ENCODE measurements at regions not wholly inside any gene's neighbourhood (a gene's known extent, or its start where the extent isn't known, plus 50 kb on each side); places are given as distances from the start of the nearest gene placed in this dataset.
"Not testable (repeated sequence)": the region's sequence is repeated elsewhere in the genome, so short reads cannot be mapped to it uniquely, and the experiment has no call there.

DNA sequence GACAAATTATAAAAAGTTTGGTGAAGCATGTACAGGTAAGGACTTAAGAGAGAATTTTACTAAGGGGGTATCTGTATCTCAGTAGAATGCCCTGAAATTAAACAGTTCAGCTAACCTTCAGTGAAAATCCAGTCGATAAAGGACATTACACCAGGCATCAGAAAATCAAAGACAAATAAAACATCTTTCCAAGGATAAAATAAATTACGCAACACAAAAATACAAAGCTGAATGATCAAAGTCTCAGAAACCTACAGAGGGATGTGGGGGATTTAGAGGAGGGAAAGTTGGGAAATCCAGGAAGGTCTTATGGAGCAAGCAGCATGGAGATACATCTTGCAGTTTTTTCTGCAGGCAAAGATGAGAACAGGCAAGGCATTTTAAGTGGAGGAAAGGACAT, 384.1 kb downstream of the TNS1 start:
- no peak for DNase-seq

DNA sequence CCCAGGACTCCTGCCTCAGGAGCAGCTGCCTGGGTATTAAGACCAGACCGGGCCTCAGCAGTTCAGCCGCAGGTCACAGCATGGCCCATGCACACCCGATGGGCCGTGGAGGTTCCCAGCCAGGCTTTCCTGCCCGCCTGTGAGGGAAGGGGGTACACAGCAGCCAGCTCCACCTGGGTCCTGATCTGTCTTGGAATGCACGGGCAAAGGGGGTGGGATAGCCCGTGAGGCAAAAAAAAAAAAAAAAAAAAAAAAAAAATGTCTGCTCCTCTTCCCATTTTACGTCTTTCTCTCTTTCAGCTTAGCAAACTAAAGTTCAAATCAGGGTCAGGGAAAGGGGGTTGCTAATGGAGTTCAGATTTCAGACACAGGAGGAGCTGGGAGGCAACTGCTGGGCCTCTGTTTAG, 385.2 kb downstream of the TNS1 start:
- DNase-seq = no peak

DNA sequence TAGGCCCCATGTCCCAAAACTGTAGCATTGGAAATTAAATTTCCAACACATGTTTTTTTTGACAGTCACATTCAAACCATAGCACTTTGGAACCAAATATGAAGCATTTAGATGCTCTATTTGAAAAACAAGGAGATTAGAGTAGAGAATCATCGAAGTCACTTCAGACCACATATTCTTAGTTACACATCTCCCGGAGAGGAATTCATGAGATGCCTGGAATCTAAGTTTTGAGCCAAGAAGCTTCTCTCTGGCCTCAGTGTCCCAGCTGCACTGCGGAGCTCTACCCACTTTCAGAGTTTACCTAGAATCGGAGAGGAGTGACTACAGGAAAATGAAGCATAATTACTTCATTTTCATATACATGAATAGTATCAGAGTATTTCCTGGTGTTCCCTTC, 385.9 kb downstream of the TNS1 start:
- no peak for DNase-seq

DNA sequence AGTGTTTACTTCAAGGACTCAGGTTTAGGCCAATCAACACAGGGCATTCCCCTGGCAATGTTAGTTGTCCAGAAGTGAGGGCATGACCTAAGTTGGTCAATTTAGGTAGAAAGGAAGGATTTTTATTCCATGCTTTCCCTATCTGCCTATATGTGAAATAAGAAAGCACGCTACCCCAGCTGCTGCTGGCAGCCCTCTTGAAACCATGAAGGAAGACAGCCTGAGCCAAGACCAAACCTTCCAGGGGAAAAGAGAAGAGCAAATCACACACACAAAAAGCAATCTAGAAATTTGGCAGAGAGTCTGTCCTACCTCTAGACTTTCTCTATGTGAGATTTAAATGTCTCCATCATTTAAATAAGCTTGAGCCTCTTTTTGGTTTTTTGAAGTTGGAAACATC, 387.6 kb downstream of the TNS1 start:
- no peak for DNase-seq

DNA sequence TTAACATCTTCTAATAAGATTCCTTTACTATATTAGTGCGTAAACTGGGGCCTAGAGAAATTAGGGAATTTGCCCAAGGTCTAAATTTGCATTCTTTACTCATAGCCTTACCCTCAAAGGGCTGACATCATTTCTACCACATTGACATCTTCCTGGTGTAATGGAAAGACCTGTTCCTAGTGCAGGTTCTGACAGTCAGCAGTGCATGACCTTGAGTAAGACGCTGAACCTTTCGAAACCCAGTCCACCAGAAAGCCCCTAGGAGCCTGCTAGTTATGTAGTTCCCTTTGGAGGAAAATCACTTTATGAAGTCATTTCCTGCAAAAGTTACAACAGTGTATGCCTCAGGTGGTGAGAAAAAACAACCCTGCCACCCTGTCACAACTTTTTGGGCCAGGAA, 388.3 kb downstream of the TNS1 start:
- no peak for DNase-seq

DNA sequence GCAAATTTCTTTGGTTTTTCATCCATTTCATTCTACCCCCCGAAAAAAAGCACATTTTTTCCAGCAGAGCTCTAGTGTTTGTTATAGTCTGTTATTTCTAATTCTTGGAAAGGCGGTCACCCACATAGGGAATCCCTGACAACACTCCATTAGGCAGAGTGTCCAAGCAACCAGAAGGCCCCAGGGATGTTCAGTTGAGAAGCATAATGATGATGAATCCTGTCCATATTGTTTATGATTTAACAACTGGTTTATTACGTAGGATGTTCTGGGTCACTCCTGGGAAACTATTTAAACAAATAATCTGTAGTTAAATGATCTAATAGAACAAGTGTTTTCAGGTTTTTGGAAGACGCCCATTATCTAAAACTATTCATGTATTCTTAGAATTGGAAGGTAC, 388.7 kb downstream of the TNS1 start:
- DNase-seq = no peak

DNA sequence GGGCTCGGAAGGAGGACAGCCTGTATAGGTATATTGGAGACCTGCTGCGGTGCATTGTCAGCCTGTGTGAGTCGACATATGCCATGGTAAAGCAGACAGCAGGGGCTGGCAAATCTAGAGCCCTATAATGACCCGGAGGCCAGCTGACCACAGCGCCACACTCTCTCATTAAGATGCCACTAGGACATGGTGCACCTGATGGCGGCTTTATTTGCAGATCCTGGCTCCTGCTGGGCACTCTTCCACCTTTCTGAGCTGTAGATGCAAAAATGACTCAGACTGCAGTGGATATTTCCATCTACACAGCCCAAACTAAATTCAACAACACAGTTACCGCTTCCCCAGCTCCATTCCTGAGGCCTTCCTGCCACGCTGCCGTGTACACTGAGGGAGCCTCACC, 389.9 kb downstream of the TNS1 start:
- no peak for DNase-seq

DNA sequence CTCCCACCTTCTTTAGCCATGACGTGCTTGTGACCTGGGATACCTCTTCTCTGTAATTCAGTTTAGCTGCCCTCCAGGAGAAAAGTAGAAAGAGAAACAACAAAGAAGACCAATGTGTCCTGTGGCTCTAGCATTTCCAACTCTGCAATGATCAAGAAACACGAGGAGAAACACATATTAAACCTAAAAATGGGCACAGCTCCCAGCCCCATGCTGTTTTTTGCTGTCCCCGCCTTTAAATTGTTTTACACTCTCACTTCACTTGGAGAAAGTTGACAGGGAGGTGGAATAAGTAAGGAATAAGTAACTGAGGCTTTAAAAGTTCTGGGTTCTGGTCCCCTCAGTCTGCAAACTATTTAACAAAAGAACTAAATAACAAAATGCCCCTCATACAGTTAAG, 390.6 kb downstream of the TNS1 start:
- DNase-seq = no peak

DNA sequence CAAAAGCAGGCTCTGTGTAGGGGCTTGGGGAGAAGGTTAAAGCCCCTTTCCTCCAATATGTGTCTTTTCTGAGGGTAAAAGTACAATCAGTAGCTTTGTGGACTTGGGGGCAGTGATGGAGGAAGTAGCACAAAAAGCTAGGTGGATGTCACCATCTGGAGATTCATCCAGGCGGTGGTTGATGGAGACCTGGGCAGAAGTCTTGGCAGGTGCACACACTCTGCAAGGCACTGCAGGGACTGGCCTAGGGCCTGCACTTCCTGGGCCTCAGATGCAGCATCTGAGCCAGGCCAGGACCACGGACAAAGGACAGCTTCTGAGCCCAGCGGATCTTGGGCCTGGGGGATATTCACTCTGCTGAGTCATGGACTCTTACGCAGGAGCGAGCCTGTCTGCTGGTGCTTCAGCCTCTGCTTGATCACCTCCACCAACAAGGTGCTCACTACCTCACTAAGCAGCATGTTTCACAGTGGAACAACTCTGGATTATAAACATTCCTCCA, 391.1 kb downstream of the TNS1 start:
- peak; percentile 7 for DNase-seq

DNA sequence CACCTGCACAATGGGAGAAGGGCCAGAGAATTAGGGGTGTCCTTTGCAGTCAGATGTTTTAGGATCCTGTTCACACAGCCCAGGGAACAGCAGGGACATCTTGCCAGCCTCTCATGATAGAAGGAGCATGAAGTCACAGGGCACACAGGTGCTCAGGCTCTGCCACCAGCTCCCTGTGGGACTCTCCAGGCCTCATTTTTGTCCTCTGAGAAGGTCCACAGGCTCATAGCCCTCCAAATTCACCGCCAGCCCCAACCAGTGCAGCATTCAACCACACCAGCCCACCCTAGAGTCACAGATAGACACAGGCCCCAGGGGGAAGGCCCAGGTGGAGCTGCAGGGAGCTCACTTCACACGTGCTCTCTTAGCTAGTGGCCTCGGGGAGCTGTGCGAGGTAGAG, 391.7 kb downstream of the TNS1 start:
- peak; percentile 13 for DNase-seq

DNA sequence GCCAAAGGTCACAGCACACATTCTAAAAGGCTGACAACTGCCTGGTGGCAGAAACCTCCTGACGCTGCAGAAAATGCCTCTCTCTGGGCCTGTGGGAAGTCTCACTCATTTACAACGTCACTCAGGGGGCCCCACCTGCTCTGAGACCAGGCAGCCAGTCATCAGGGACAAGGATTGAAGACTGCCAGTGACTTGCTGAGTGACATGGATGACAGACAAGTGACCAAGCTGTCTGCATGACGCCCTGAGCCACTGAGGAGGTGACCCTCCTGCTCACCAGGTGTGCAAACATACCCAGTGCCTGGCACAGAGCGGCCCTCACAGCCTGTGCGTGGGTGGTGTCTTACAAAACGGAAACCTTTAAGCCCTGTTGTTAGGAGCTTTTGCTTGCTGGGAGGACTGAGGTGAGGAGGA, 392.4 kb downstream of the TNS1 start:
- peak; percentile 93 for DNase-seq

DNA sequence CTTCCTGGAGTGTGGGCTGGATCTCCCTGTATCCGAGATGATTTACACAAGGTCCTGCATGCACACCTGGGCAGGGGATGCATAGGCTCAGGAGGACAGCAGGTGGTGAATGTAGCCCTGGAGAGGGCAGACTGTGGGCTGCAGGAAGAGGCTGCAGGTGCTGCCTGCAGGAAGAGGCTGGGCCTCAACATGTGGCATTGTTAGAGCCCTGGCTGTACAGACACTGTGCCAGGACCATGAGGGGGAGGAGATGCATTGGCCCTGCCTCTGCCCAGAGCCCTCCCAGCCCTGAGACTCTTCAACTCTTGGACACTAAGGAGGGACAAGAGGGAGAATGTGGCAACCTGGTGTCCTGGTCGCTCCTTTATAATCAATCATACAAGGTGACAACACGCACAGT, 392.8 kb downstream of the TNS1 start:
- DNase-seq = peak; percentile 82

DNA sequence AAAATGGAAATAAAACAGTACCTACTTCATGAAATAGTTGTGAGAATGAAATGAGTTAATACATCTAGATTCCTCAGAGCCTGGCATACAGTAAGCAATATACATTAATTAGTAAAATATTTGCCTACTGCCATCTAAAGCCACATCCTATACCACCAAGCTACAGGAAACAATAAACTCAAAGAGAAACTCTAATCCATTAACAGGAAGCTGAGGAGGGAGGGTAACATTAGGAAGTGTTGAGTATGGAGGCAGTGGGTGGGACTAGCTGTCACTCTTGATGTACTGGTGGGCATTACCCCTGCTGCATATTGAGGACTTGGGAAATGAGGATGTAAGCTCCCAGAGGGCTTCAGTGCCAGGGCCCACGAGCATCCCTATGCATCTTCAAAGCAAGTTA, 396.5 kb downstream of the TNS1 start:
- no peak for DNase-seq

DNA sequence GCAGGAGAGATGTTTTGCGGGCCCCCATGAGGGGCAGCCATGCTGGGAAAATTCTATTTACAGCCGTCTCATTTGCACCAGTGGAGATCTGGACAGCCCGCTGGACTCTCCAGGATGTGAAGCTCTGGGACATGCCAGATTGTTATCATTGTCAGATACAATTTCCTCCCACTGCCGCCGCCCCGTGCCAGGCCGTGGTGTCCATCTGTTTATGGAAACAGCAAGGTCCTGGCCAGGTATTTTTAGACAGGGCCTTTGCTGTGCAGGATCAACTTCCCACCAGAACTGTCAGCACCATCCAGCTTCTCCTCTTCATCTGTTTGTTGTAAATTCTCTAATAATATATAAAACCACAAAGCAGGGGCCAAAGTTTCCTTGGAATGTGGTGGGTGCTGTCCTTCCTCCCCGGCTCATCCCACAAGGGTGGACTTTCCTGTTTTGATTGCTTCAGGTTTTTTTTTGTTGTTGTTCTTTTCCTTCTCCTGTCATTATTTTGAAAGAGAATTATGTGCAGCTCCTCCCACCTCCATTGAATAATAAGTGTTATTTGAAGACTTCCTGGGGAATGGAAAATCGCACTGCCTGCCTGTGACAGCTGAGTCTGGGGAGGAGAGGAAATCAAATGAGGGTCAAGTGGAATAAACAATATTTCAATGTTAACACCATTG, 398.1 kb downstream of the TNS1 start:
- no peak for DNase-seq

DNA sequence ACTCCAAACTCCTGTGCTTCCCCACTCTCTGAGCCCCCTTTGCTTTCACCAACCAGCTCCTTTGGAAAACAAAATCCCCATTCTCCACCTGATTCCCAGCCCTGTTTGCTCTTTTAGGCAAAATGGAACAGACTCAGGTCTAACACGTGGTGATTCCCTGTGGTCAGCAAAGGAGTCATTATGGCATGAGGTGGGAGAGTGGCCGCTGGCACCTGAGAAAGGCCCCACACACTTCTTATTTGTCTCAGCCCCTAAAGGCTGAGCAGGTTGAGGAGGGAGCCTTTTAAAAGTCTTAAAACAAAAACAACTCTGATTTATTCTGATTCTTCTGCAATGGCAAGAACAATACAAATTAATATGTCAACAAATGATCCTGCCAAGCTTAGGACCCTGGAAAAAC, 401.2 kb downstream of the TNS1 start:
- DNase-seq = no peak

DNA sequence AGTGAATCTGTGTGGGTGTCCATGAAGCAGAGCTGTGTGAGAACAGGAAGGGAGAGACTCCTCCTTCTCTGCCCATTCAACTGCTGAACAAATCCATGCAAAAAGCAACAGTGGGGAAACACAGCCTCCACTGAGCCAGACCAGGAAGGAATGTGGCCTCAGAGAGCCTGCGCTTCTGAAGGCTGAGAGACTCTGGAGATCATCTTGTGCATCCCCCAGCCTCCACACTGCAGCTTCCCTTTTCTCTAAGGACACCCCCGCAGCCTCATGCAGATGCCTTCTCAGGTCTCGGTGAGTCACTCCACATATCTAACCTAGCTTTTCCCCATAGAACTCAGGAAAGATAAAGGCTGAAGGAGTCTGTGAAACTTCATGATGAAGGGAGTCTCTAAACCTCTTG, 402.9 kb downstream of the TNS1 start:
- no peak for DNase-seq

DNA sequence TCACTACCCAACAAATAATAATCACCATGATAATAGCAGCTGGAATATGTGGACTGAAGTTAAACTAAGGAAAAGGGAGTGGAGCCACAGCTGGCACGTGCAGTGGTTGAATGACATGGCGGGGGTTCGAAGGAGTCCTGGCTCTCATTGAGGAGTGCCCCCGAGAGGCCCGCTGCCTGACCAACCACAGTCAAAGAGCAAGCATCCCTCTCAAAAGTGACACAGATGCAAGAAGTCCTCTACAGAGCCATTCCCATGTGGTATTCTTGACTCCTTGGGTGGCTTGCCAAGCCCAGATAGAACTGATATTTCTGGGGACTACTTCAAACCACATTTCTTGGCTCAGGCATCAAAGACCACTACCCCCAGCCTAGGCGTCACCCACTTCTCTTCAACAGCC, 405.1 kb downstream of the TNS1 start:
- DNase-seq = no peak

DNA sequence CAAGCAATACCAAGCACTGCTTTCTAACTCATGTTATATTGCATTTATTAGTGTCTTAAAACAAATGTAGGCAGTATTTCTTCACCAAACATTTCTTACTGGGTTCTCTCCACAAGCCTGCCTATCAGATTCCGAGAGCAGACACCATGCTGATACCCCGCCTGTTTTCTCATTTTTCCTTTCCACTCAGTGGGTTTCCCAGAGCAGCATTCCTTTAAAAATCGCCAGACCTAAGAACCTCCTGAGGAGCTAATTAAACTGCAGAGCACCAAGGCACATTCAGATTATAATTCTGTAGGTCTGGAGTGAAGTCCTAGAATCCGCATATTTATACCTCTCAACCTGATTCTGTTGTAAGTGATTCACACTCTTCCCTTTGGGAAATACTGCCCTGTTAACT, 405.6 kb downstream of the TNS1 start:
- DNase-seq = no peak

DNA sequence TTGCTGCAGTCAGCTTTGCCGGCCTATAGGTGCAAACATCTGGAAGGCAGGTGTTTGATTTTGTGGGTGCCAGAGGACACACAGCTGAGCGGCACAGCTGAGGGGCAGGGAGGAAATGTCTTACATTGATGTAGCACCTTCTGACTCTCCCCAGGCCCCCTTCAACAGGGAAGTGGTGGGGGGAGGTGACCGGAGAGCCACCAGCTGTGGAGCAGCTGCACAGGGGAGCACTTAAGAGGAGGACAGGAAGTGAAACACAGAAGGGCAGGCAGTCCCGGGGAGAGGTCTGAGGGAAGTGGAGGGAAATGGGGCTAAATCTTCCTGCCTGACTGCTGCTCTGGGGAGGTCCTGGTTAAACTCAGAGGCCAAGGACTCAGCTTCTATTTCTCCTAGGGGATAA, 409.1 kb downstream of the TNS1 start:
- peak; percentile 76 for DNase-seq

DNA sequence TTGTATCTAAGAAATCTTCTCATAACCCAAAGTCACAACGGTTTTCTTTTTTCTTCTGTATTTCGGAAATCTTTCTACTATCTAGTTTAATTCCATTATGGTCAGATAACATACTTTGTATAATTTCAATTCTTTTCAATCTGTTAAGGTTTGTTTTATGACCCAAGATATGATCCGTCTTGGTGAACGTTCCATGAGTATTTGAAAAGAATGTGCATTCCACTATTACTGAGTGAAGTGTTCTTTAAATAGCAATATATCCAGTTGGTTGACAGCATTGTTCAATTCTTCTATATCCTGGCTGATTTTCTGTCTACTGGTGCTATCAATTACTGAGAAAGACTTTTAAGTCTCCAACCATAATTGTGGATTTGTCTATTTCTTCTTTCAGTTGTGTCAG, 414.5 kb downstream of the TNS1 start:
- no peak for DNase-seq

DNA sequence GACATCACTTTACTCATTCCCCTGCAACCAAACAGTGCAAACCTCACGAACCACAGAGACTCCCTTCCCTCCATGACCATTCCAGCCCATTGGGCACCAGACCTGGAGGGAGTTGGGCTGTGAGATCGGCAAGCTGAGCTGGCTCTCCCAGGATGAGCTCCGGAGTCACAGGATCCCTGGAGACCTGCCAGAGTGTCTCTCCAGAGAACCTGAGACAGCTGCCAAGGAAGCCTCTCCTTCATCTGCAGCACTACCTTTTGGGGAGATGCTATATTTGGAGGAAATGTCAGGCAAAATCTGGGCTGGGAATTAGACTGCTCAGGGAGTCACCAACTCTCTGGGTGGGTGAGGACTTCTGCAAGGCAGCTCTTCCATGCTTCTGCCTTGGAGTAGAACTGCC, 417.4 kb downstream of the TNS1 start:
- DNase-seq = no peak

DNA sequence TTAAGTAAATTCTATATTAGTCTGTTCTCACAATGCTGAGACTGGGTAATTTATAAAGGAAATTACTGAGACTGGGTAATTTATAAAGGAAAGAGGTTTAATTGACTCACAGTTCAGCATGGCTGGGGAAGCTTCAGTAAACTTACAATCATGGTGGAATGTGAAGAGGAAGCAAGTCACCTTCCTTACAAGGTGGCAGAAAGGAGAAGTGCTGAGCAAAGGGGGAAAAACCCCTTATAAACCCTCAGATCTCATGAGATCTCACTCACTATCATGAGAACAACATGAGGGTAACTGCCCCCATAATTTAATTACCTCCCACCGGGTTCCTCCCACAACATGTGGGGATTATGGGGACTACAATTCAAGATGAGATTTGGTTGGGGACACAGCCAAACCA, 422.4 kb downstream of the TNS1 start:
- not testable (repeated sequence) for DNase-seq

DNA sequence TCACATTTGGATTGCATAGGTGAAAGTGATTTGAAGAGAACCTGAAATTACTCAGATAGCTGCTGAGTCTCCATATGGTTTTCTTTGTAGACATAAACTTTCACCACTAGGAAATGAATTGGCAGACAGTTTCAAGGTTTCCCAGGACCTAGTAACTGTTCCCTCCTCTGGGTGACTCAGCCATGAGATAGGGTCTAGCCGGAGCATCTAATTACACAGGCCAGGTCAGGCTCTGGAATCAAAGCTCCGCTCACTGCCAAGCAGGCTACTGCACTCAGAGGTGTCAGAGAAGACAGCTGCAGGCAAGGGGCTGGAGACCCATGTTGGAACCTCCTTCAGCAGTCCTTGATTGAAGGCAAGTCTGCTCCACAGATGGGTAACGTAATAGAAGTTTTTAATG, 429.2 kb downstream of the TNS1 start:
- no peak for DNase-seq

DNA sequence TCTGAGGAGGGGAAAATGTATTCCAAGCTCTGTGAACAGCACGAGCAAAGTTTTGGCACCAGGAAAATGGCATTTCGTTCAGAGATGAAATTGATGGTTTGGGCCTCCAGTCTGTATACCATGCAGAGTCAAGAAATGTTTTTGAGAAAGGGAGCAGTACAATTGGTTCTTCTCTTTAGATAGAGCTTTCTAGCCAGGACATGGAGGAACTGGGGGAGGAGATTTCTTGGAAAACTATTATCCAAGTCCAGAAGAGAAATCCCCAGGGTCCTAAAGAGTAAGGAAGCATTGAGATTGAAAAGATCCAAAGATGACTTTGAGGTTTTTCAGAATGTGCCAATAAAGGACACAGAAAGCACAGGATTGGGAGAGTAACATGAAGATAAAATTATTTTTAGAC, 432.4 kb downstream of the TNS1 start:
- no peak for DNase-seq

DNA sequence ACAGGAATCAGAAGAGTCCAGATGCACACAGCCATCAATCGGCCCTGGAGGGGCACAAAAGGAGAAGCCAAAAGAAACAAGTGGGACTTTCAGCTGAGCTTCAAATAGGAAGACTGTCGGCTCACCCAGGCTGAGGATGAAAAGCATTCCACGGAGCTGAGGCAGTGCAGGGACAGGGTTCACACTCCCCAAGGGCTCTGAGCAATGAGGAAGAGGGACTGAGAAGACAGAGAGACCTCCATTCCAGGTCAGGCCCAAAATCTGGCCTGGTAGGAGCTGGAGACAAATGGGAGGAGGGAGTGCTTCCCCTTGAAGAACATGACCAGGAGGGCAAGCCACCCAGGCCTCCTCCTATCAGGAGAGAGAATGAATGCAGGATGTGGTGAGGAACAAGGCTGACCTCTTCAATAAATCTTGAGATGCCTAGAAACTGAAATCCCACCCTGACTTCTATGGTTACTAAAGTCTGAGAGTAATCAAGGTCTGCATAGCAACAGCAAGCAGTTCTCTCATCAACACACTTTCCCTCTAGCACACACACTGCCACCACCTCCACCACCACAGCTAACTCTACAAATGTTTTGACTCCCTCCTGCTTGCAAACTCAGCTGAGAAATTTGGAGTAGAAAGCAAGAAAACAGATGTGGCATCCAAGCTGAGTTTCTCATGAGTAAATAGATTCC, 434.4 kb downstream of the TNS1 start:
- no peak for DNase-seq
